AG09319 (cell line): ENCODE measurements at regions not wholly inside any gene's neighbourhood (a gene's known extent, or its start where the extent isn't known, plus 50 kb on each side); places are given as distances from the start of the nearest gene placed in this dataset.
A peak's percentile ranks its signal among the peaks of the same experiment; 100 is the strongest.
"Not testable (repeated sequence)": the region's sequence is repeated elsewhere in the genome, so short reads cannot be mapped to it uniquely, and the experiment has no call there.

ENCODE experiments used
- DNase-seq: peaks from one replicate; pipeline ENCODE4 v3.0.0-alpha.2; 2010; ENCODE audit warnings: low read depth; ENCODE audit errors: extremely low read depth
- CTCF ChIP-seq: IDR thresholded peaks from 2 replicates; pipeline ENCODE4 v1.5.1; 2011; ENCODE audit warnings: low read depth, mild to moderate bottlenecking, inconsistent platforms, low read length, moderate library complexity

GRCh38 chr21:27323331-27323730, 356.4 kb upstream of the ADAMTS5 start:
- TF ChIP-seq CTCF, result no peak
- DNase-seq, result no peak

GRCh38 chr21:27321791-27322190, 354.9 kb upstream of the ADAMTS5 start:
- no peak for DNase-seq
- no peak for TF ChIP-seq CTCF

GRCh38 chr21:27320868-27321267, 354.0 kb upstream of the ADAMTS5 start:
- no peak for DNase-seq
- TF ChIP-seq CTCF, result no peak

GRCh38 chr21:27317601-27318000, 350.7 kb upstream of the ADAMTS5 start:
- DNase-seq, result not testable (repeated sequence)

GRCh38 chr21:27315373-27315772, 348.5 kb upstream of the ADAMTS5 start:
- no peak for DNase-seq
- no peak for TF ChIP-seq CTCF

- DNase-seq, result no peak
- TF ChIP-seq CTCF, result no peak
Measured at GRCh38 chr21:27314131-27314530, 347.2 kb upstream of the ADAMTS5 start.

- TF ChIP-seq CTCF, result no peak
- DNase-seq, result peak; percentile 34
Measured at GRCh38 chr21:27306791-27307775, 340.2 kb upstream of the ADAMTS5 start.
